ENCODE measurements at regions not wholly inside any gene's neighbourhood (a gene's known extent, or its start where the extent isn't known, plus 50 kb on each side); places are given as distances from the start of the nearest gene placed in this dataset.

GRCh38 chr1:2934642-2935081 is 86.6 kb upstream of the ACTRT2 start:
- H3K9me2 ChIP-seq (replicated peaks; ENCODE audit: insufficient read depth, low read length): no peaks in the 10 kb centered on the region
- H3K4me3 ChIP-seq (ENCODE audit: insufficient read depth, low read length, poor library complexity, severe bottlenecking): no peak overlapping the region
- no peaks in the 10 kb centered on the region for H3K9me3 ChIP-seq (ENCODE audit: insufficient read depth, low read length)
- no peaks in the 10 kb centered on the region for H3K27me3 ChIP-seq (ENCODE audit: low read length)
- TF ChIP-seq CTCF (IDR thresholded peaks at IDR 0.05; ENCODE audit: insufficient read depth, low read length, poor library complexity, severe bottlenecking): no peak
- no peak for TF ChIP-seq EZH2phosphoT487 (conservative IDR thresholded peaks at IDR 0.05; ENCODE audit: low read length)
- no peak overlapping the region for H3K9ac ChIP-seq (ENCODE audit: low read length)
- H2AFZ ChIP-seq (ENCODE audit: low read depth, low read length, severe bottlenecking): no peak overlapping the region
- no peak overlapping the region for H3K27ac ChIP-seq (ENCODE audit: low read depth, low read length)
- no peaks in the 10 kb centered on the region for H3K36me3 ChIP-seq (ENCODE audit: low read length)
- H3F3A ChIP-seq (ENCODE audit: insufficient read depth): no peaks in the 10 kb centered on the region
- no peaks in the 10 kb centered on the region for H4K20me1 ChIP-seq (ENCODE audit: low read depth, low read length)
- no peaks in the 10 kb centered on the region for H3K79me2 ChIP-seq (ENCODE audit: insufficient read depth, low read length)
- no peak overlapping the region for H3K4me2 ChIP-seq (ENCODE audit: low read depth, low read length, poor library complexity, severe bottlenecking)

- TF ChIP-seq CTCF (IDR thresholded peaks at IDR 0.05; ENCODE audit: insufficient read depth, low read length, poor library complexity, severe bottlenecking) (no peak), EZH2phosphoT487 (conservative IDR thresholded peaks at IDR 0.05; ENCODE audit: low read length) (no peak)
- H3K9ac ChIP-seq (ENCODE audit: low read length): no peak overlapping the region
- no peaks in the 10 kb centered on the region for H3K9me3 ChIP-seq (ENCODE audit: insufficient read depth, low read length)
- no peaks in the 10 kb centered on the region for H3K27me3 ChIP-seq (ENCODE audit: low read length)
- H2AFZ ChIP-seq (ENCODE audit: low read depth, low read length, severe bottlenecking): no peak overlapping the region
- no peak overlapping the region for H3K4me3 ChIP-seq (ENCODE audit: insufficient read depth, low read length, poor library complexity, severe bottlenecking)
- H3F3A ChIP-seq (ENCODE audit: insufficient read depth): no peaks in the 10 kb centered on the region
- H3K36me3 ChIP-seq (ENCODE audit: low read length): no peaks in the 10 kb centered on the region
- no peaks in the 10 kb centered on the region for H3K9me2 ChIP-seq (replicated peaks; ENCODE audit: insufficient read depth, low read length)
- H3K27ac ChIP-seq (ENCODE audit: low read depth, low read length): no peak overlapping the region
- no peaks in the 10 kb centered on the region for H4K20me1 ChIP-seq (ENCODE audit: low read depth, low read length)
- no peak overlapping the region for H3K4me2 ChIP-seq (ENCODE audit: low read depth, low read length, poor library complexity, severe bottlenecking)
- no peaks in the 10 kb centered on the region for H3K79me2 ChIP-seq (ENCODE audit: insufficient read depth, low read length)
Measured at GRCh38 chr1:2935184-2935583, 86.1 kb upstream of the ACTRT2 start.

DNA sequence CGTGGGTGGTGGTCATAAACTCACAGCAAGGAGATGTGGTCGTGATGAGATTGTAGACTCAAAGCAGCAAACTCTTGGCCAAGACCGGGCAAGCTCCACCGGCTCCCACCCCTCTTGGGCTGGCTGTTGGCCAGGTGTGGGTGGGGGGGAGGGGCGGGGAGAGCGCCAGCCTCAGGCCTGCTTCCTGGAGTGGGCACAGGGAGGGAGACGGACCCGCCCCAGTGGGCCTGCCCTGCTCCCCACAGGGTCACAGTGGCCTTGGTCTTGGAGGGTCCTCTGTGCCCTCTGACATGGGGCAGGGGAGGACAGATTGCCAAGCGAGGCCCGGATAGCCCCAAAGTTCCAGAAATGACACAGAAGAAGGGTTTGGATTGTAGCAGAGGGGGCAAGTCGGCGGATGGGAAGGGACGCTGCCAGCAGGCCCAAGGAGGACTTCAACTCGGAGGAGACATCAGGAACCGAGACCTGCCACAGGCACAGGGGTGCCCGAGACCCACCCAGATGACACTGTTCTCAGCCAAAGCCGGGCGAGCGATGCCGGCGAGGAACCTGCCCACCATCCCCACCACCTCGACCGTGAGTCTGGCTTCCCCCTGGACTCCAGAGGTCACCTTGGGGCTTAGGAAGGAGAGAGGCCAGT is 85.4 kb upstream of the ACTRT2 start:
- H3K4me3 ChIP-seq (ENCODE audit: insufficient read depth, low read length, poor library complexity, severe bottlenecking): no peak overlapping the region
- no peaks in the 10 kb centered on the region for H3K79me2 ChIP-seq (ENCODE audit: insufficient read depth, low read length)
- no peak overlapping the region for H3K9ac ChIP-seq (ENCODE audit: low read length)
- H3K27ac ChIP-seq (ENCODE audit: low read depth, low read length): no peak overlapping the region
- TF ChIP-seq CTCF (IDR thresholded peaks at IDR 0.05; ENCODE audit: insufficient read depth, low read length, poor library complexity, severe bottlenecking) (no peak), EZH2phosphoT487 (conservative IDR thresholded peaks at IDR 0.05; ENCODE audit: low read length) (no peak)
- H3F3A ChIP-seq (ENCODE audit: insufficient read depth): no peaks in the 10 kb centered on the region
- no peaks in the 10 kb centered on the region for H3K9me3 ChIP-seq (ENCODE audit: insufficient read depth, low read length)
- H4K20me1 ChIP-seq (ENCODE audit: low read depth, low read length): no peaks in the 10 kb centered on the region
- no peaks in the 10 kb centered on the region for H3K9me2 ChIP-seq (replicated peaks; ENCODE audit: insufficient read depth, low read length)
- H3K4me2 ChIP-seq (ENCODE audit: low read depth, low read length, poor library complexity, severe bottlenecking): no peak overlapping the region
- no peaks in the 10 kb centered on the region for H3K27me3 ChIP-seq (ENCODE audit: low read length)
- H3K36me3 ChIP-seq (ENCODE audit: low read length): no peaks in the 10 kb centered on the region
- H2AFZ ChIP-seq (ENCODE audit: low read depth, low read length, severe bottlenecking): no peak overlapping the region

Data from SU-DHL-6 (cell line).